ENCODE measurements at regions not wholly inside any gene's neighbourhood (a gene's known extent, or its start where the extent isn't known, plus 50 kb on each side); places are given as distances from the start of the nearest gene placed in this dataset.
"Not testable (repeated sequence)": the region's sequence is repeated elsewhere in the genome, so short reads cannot be mapped to it uniquely, and the experiment has no call there.

DNA sequence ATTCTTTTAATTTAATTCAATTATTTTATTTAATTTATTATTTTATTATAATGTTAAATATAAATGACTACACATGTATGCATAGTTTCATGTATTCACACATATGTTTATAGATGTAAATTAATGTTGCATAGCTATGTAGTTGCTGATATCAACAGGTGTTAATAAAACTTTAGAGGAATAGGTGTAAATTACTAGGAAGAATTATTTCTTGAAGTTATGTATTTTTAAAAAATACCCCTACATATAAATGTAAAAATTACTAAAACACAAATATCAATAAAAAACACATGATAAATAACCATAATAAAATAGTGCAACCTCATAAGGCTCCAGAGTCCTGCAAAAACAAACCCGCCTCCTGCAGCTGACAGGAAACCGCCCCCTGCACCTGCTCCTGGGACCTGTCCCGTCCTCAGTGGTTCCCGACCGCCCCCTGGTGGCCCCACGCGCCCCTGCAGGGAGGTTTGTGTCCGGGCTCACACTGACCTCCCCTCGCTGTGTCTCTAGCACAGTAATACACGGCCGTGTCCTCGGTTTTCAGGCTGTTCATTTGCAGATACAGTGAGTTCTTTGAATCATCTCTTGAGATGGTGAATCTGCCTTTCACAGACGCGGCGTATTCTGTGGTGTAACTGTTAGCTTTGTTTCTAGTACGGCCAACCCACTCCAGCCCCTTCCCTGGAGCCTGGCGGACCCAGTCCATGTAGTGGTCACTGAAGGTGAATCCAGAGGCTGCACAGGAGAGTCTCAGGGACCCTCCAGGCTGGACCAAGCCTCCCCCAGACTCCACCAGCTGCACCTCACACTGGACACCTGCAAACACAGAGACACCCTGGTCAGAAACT, 1264.0 kb downstream of the TMEM121 start:
- POLR2A ChIA-PET = no interaction called here

DNA sequence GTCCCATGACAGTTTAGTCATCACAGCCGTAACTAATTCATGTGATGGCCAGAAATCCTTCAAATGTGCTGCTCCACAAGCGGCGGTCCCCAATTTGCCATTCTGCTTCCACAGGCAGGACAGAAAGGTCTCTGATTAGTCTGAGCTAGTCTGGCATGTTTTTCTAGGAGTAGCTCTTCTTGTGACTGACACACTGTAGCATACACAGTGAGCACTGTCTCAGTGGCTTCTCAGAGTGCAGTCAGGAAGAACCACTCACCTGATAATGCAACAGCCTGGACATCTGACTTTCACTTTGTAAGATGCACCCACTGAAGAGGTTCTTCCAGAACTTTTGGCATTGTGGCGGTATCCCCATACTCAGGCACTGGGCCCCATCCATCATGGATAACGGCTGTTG, 1266.2 kb downstream of the TMEM121 start:
- CTCF ChIA-PET = no interaction called here
- ATAC-seq (no peak), FAIRE-seq (no peak), DNase-seq (ENCODE audit: low read depth in 1 of 2, low spot score in 1 of 2) (no peak)
- Histone ChIP-seq H3K27ac (no peak overlapping the region), H3K9me3 (no peaks in the 10 kb centered on the region), H3K4me1 (no peaks in the 10 kb centered on the region), H3K4me2 (no peak overlapping the region), H3K4me3 (no peak overlapping the region)
- WGBS (ENCODE audit: missing lambda C conversion rate) = 47% methylated on average over 2 of the region's 5 CpGs
- no peak for TF ChIP-seq POLR2A (IDR thresholded peaks at IDR 0.05; ENCODE audit: low read length)
- no peak for TF ChIP-seq TP53 (CRISPR knock-in tag; IDR thresholded peaks at IDR 0.05)
- TF ChIP-seq, protein P1, sequence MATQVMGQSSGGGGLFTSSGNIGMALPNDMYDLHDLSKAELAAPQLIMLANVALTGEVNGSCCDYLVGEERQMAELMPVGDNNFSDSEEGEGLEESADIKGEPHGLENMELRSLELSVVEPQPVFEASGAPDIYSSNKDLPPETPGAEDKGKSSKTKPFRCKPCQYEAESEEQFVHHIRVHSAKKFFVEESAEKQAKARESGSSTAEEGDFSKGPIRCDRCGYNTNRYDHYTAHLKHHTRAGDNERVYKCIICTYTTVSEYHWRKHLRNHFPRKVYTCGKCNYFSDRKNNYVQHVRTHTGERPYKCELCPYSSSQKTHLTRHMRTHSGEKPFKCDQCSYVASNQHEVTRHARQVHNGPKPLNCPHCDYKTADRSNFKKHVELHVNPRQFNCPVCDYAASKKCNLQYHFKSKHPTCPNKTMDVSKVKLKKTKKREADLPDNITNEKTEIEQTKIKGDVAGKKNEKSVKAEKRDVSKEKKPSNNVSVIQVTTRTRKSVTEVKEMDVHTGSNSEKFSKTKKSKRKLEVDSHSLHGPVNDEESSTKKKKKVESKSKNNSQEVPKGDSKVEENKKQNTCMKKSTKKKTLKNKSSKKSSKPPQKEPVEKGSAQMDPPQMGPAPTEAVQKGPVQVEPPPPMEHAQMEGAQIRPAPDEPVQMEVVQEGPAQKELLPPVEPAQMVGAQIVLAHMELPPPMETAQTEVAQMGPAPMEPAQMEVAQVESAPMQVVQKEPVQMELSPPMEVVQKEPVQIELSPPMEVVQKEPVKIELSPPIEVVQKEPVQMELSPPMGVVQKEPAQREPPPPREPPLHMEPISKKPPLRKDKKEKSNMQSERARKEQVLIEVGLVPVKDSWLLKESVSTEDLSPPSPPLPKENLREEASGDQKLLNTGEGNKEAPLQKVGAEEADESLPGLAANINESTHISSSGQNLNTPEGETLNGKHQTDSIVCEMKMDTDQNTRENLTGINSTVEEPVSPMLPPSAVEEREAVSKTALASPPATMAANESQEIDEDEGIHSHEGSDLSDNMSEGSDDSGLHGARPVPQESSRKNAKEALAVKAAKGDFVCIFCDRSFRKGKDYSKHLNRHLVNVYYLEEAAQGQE (IDR thresholded peaks at IDR 0.05) = no peak
- TF ChIP-seq POLR2AphosphoS2 (conservative IDR thresholded peaks at IDR 0.05; ENCODE audit: low read length) = no peak
- no peak for TF ChIP-seq JUNB (IDR thresholded peaks at IDR 0.05)
- TF ChIP-seq, protein P2, sequence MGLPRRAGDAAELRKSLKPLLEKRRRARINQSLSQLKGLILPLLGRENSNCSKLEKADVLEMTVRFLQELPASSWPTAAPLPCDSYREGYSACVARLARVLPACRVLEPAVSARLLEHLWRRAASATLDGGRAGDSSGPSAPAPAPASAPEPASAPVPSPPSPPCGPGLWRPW (IDR thresholded peaks at IDR 0.05) = no peak
- TF ChIP-seq ZSCAN20 (CRISPR knock-in tag; IDR thresholded peaks at IDR 0.05) = no peak
- POLR2A ChIA-PET = no interaction called here

More for the DNA sequence above, 1264.0 kb downstream of the TMEM121 start:
- Histone ChIP-seq H3K4me3 (no peak overlapping the region), H3K4me2 (no peak overlapping the region), H3K27ac (no peak overlapping the region), H3K9me3 (no peaks in the 10 kb centered on the region), H3K4me1 (no peaks in the 10 kb centered on the region)
- DNase-seq (ENCODE audit: low read depth in 1 of 2, low spot score in 1 of 2) (peak; percentile 25 to 57), ATAC-seq (peak in 1 of 2 experiments; percentile 81; a peak in 3 of 6 replicates), FAIRE-seq (no peak)
- WGBS (ENCODE audit: missing lambda C conversion rate) = 24% methylated on average over 15 of the region's 17 CpGs
- CTCF ChIA-PET = interaction anchor here (0.8 to 1.1 kb wide), 7 partner anchors 9 to 252 kb away, joined by 3 to 4 read pairs (median 3); no protein-coding TSS in a partner anchor
- TF ChIP-seq RAD21 (conservative IDR thresholded peaks at IDR 0.05 in 1 of 2, IDR thresholded peaks at IDR 0.05 in 1 of 2) (peak in 1 of 2 experiments; percentile 18; a peak in 2 of 5 replicates), EHF (CRISPR knock-in tag; IDR thresholded peaks at IDR 0.05) (no peak)
- TF ChIP-seq, protein P2 (IDR thresholded peaks at IDR 0.05) = no peak
- TF ChIP-seq, protein P3, sequence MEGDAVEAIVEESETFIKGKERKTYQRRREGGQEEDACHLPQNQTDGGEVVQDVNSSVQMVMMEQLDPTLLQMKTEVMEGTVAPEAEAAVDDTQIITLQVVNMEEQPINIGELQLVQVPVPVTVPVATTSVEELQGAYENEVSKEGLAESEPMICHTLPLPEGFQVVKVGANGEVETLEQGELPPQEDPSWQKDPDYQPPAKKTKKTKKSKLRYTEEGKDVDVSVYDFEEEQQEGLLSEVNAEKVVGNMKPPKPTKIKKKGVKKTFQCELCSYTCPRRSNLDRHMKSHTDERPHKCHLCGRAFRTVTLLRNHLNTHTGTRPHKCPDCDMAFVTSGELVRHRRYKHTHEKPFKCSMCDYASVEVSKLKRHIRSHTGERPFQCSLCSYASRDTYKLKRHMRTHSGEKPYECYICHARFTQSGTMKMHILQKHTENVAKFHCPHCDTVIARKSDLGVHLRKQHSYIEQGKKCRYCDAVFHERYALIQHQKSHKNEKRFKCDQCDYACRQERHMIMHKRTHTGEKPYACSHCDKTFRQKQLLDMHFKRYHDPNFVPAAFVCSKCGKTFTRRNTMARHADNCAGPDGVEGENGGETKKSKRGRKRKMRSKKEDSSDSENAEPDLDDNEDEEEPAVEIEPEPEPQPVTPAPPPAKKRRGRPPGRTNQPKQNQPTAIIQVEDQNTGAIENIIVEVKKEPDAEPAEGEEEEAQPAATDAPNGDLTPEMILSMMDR (IDR thresholded peaks at IDR 0.05) = peak; percentile 33

DNA sequence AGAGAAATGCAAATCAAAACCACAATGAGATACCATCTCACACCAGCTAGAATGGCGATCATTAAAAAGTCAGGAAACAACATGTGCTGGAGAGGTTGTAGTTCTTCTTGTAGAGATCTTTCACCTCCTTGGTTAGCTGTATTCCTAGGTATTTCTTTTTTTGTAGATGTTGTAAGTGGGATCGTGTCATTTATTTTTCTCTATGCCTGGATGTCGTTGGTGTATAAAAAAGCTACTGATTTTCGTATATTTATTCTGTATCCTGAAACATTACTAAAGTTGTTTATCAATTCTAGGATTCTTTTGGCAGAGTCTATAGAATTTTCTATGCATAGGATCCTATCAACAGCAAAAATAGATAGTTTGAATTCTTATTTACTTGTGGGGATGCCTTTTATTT, 1271.8 kb downstream of the TMEM121 start:
- FAIRE-seq; H3K27ac ChIP-seq; H3K4me2 ChIP-seq; POLR2A ChIA-PET; H3K9me3 ChIP-seq; H3K4me3 ChIP-seq; ATAC-seq; DNase-seq (ENCODE audit: low read depth in 1 of 2, low spot score in 1 of 2); H3K4me1 ChIP-seq: not testable (repeated sequence)
- CTCF ChIA-PET = interaction anchor here (1.1 to 1.2 kb wide), 2 partner anchors 24 to 75 kb away, joined by 3 read pairs; no protein-coding TSS in a partner anchor
- WGBS (ENCODE audit: missing lambda C conversion rate) = 0% methylated on average over 4 of the region's 4 CpGs
- TF ChIP-seq CBX8 (IDR thresholded peaks at IDR 0.05) = peak; percentile 92
